Hepatocyte (in vitro differentiated cells): ENCODE measurements at regions not wholly inside any gene's neighbourhood (a gene's known extent, or its start where the extent isn't known, plus 50 kb on each side); places are given as distances from the start of the nearest gene placed in this dataset.
A peak's percentile ranks its signal among the peaks of the same experiment; 100 is the strongest.

Experiments used
- DNase-seq: peaks from one replicate; pipeline ENCODE4 v3.0.0-alpha.2; 2016; ENCODE audit warnings: low spot score
- H2AFZ ChIP-seq: fragments of 200-600 bp; sonication (generic); 2 replicates; pipeline ENCODE4 v1.6.0; 2016; ENCODE audit warnings: antibody characterized with exemption, mild to moderate bottlenecking
- H3K27ac ChIP-seq: fragments of 200-600 bp; sonication (generic); 2 replicates; pipeline ENCODE4 v1.5.1; 2016; ENCODE audit warnings: mild to moderate bottlenecking
- H3K27me3 ChIP-seq: fragments of 200-600 bp; sonication (generic); 2 replicates; pipeline ENCODE4 v1.6.1; 2016
- H3K36me3 ChIP-seq: fragments of 200-600 bp; sonication (generic); replicated peaks from 2 replicates; pipeline ENCODE4 v1.5.1; 2016; ENCODE audit warnings: low read depth; ENCODE audit not compliant: insufficient read depth
- H3K4me1 ChIP-seq: fragments of 200-600 bp; sonication (generic); 2 replicates; pipeline ENCODE4 v1.5.1; 2016; ENCODE audit warnings: mild to moderate bottlenecking, moderate library complexity; ENCODE audit not compliant: insufficient read depth
- H3K4me2 ChIP-seq: fragments of 200-600 bp; sonication (generic); 2 replicates; pipeline ENCODE4 v1.6.0; 2016
- H3K4me3 ChIP-seq: fragments of 200-600 bp; sonication (generic); 2 replicates; pipeline ENCODE4 v1.5.1; 2016; ENCODE audit warnings: mild to moderate bottlenecking
- H3K79me2 ChIP-seq: fragments of 200-600 bp; sonication (generic); 2 replicates; pipeline ENCODE4 v1.6.0; 2017; ENCODE audit warnings: mild to moderate bottlenecking
- H3K9me2 ChIP-seq: fragments of 200-600 bp; sonication (generic); replicated peaks from 2 replicates; pipeline ENCODE4 v1.6.0; 2017; ENCODE audit warnings: mild to moderate bottlenecking; ENCODE audit not compliant: insufficient read depth
- H3K9me3 ChIP-seq: fragments of 200-600 bp; sonication (generic); 2 replicates; pipeline ENCODE4 v1.5.1; 2016; ENCODE audit warnings: low read depth, mild to moderate bottlenecking
- H4K20me1 ChIP-seq: fragments of 200-600 bp; sonication (generic); 2 replicates; pipeline ENCODE4 v1.6.0; 2016; ENCODE audit warnings: mild to moderate bottlenecking; ENCODE audit not compliant: insufficient read depth, poor library complexity, severe bottlenecking
- EZH2 ChIP-seq: fragments of 200-600 bp; sonication (generic); IDR thresholded peaks from 2 replicates; pipeline ENCODE4 v1.6.1; 2016; ENCODE audit warnings: antibody characterized with exemption, mild to moderate bottlenecking, borderline replicate concordance
- EZH2phosphoT487 ChIP-seq: fragments of 200-600 bp; sonication (generic); IDR thresholded peaks from one replicate; pipeline ENCODE4 v1.6.1; 2018; ENCODE audit warnings: antibody characterized with exemption, mild to moderate bottlenecking, low read depth, moderate library complexity; ENCODE audit not compliant: unreplicated experiment, severe bottlenecking
- WGBS: methylation state at CpG from one replicate; pipeline ENCODE4 v1.1.6; 2016; ENCODE audit warnings: low lambda C conversion rate; ENCODE audit errors: missing lambda C conversion rate; 5-methylcytosine and 5-hydroxymethylcytosine counted together
- TF ChIP-seq, protein P1 (sequence below): fragments of 200-600 bp; sonication (generic); IDR thresholded peaks from 2 replicates; pipeline ENCODE4 v1.5.1; 2016; ENCODE audit warnings: antibody characterized with exemption, mild to moderate bottlenecking; ENCODE audit not compliant: poor library complexity

- no peaks in the 10 kb centered on the region for H4K20me1 ChIP-seq
- WGBS = 82% methylated on average over 13 of the region's 13 CpGs
- no peaks in the 10 kb centered on the region for H3K36me3 ChIP-seq
- no peak overlapping the region for H2AFZ ChIP-seq
- H3K4me2 ChIP-seq = no peak overlapping the region
- H3K9me3 ChIP-seq = no peaks in the 10 kb centered on the region
- H3K9me2 ChIP-seq = no peaks in the 10 kb centered on the region
- H3K27ac ChIP-seq = no peak overlapping the region
- no peak for TF ChIP-seq EZH2
- TF ChIP-seq, protein P1, sequence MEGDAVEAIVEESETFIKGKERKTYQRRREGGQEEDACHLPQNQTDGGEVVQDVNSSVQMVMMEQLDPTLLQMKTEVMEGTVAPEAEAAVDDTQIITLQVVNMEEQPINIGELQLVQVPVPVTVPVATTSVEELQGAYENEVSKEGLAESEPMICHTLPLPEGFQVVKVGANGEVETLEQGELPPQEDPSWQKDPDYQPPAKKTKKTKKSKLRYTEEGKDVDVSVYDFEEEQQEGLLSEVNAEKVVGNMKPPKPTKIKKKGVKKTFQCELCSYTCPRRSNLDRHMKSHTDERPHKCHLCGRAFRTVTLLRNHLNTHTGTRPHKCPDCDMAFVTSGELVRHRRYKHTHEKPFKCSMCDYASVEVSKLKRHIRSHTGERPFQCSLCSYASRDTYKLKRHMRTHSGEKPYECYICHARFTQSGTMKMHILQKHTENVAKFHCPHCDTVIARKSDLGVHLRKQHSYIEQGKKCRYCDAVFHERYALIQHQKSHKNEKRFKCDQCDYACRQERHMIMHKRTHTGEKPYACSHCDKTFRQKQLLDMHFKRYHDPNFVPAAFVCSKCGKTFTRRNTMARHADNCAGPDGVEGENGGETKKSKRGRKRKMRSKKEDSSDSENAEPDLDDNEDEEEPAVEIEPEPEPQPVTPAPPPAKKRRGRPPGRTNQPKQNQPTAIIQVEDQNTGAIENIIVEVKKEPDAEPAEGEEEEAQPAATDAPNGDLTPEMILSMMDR = peak; percentile 6
- no peak for DNase-seq
- no peaks in the 10 kb centered on the region for H3K4me1 ChIP-seq
- H3K79me2 ChIP-seq = no peaks in the 10 kb centered on the region
- peaks cover 7% of the 10 kb centered on the region for H3K27me3 ChIP-seq
- H3K4me3 ChIP-seq = no peak overlapping the region
Measured at GRCh38 chr1:29786791-29787732, 550.7 kb downstream of the PTPRU start.

DNA sequence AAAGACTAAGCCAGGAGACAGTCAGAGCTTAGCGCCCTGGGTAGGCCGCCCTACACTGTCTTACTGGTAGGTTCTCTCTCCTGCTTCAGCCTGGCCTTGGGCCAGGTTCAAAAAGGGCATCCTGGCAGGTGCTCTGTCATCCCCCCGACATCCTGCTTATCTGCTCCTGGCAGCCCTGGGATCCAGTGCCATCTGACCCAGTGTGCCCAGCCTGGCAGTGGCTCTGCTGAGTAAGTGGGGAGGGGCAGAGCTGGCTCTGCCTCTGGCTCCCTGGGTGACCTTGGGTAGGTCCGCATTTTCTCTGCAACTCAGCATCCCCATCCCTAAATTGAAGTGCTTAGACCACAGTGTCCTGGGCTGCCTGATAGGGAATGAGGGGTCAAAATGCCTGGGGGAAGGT lies 549.9 kb downstream of the PTPRU start:
- H3K36me3 ChIP-seq = no peaks in the 10 kb centered on the region
- H3K4me2 ChIP-seq = no peak overlapping the region
- no peak overlapping the region for H2AFZ ChIP-seq
- no peaks in the 10 kb centered on the region for H3K79me2 ChIP-seq
- H3K9me3 ChIP-seq = no peaks in the 10 kb centered on the region
- H3K4me3 ChIP-seq = no peak overlapping the region
- H3K27me3 ChIP-seq = peaks cover 9% of the 10 kb centered on the region
- H3K27ac ChIP-seq = no peak overlapping the region
- TF ChIP-seq EZH2 (no peak), EZH2phosphoT487 (no peak)
- TF ChIP-seq, protein P1 = no peak
- H3K9me2 ChIP-seq = no peaks in the 10 kb centered on the region
- H3K4me1 ChIP-seq = no peaks in the 10 kb centered on the region
- WGBS = 96% methylated on average over 4 of the region's 4 CpGs
- H4K20me1 ChIP-seq = no peaks in the 10 kb centered on the region
- DNase-seq = no peak

- Histone ChIP-seq H4K20me1 (no peaks in the 10 kb centered on the region), H3K79me2 (no peaks in the 10 kb centered on the region), H3K36me3 (no peaks in the 10 kb centered on the region), H3K9me2 (no peaks in the 10 kb centered on the region), H3K4me3 (no peak overlapping the region), H3K4me2 (no peak overlapping the region), H2AFZ (no peak overlapping the region), H3K4me1 (no peaks in the 10 kb centered on the region), H3K9me3 (no peaks in the 10 kb centered on the region), H3K27ac (no peak overlapping the region), H3K27me3 (peaks cover 12% of the 10 kb centered on the region)
- 98% methylated on average over 5 of the region's 5 CpGs for WGBS
- TF ChIP-seq, protein P1 = no peak
- TF ChIP-seq EZH2phosphoT487 (no peak), EZH2 (no peak)
- no peak for DNase-seq
Measured at GRCh38 chr1:29785554-29785953, 549.2 kb downstream of the PTPRU start.
